ENCODE measurements at regions not wholly inside any gene's neighbourhood (a gene's known extent, or its start where the extent isn't known, plus 50 kb on each side); places are given as distances from the start of the nearest gene placed in this dataset.

- TF ChIP-seq, protein P1, sequence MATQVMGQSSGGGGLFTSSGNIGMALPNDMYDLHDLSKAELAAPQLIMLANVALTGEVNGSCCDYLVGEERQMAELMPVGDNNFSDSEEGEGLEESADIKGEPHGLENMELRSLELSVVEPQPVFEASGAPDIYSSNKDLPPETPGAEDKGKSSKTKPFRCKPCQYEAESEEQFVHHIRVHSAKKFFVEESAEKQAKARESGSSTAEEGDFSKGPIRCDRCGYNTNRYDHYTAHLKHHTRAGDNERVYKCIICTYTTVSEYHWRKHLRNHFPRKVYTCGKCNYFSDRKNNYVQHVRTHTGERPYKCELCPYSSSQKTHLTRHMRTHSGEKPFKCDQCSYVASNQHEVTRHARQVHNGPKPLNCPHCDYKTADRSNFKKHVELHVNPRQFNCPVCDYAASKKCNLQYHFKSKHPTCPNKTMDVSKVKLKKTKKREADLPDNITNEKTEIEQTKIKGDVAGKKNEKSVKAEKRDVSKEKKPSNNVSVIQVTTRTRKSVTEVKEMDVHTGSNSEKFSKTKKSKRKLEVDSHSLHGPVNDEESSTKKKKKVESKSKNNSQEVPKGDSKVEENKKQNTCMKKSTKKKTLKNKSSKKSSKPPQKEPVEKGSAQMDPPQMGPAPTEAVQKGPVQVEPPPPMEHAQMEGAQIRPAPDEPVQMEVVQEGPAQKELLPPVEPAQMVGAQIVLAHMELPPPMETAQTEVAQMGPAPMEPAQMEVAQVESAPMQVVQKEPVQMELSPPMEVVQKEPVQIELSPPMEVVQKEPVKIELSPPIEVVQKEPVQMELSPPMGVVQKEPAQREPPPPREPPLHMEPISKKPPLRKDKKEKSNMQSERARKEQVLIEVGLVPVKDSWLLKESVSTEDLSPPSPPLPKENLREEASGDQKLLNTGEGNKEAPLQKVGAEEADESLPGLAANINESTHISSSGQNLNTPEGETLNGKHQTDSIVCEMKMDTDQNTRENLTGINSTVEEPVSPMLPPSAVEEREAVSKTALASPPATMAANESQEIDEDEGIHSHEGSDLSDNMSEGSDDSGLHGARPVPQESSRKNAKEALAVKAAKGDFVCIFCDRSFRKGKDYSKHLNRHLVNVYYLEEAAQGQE (IDR thresholded peaks at IDR 0.05; ENCODE audit: insufficient read depth in 1 of 2, low read depth in 2 of 2, low read length in 2 of 2): no peak
- TF ChIP-seq FOXP2 (optimal IDR thresholded peaks at IDR 0.05; ENCODE audit: borderline replicate concordance, extremely low read depth, extremely low read length, insufficient read depth): no peak
Measured at GRCh38 chr14:86521031-86521730, 991.2 kb downstream of the FLRT2 start.

GRCh38 chr14:86518298-86518697 lies 988.4 kb downstream of the FLRT2 start:
- TF ChIP-seq POLR2AphosphoS5 (IDR thresholded peaks at IDR 0.05; ENCODE audit: low read depth, low read length): no peak
- TF ChIP-seq, protein P1 (IDR thresholded peaks at IDR 0.05; ENCODE audit: insufficient read depth in 1 of 2, low read depth in 2 of 2, low read length in 2 of 2): no peak
- TF ChIP-seq FOXP2 (optimal IDR thresholded peaks at IDR 0.05; ENCODE audit: borderline replicate concordance, extremely low read depth, extremely low read length, insufficient read depth): no peak
- no peak for TF ChIP-seq TAF1 (IDR thresholded peaks at IDR 0.05; ENCODE audit: borderline replicate concordance, insufficient read depth, low read length)
- no peak for TF ChIP-seq SIN3A (IDR thresholded peaks at IDR 0.05; ENCODE audit: borderline replicate concordance, insufficient read depth, low read length)

DNA sequence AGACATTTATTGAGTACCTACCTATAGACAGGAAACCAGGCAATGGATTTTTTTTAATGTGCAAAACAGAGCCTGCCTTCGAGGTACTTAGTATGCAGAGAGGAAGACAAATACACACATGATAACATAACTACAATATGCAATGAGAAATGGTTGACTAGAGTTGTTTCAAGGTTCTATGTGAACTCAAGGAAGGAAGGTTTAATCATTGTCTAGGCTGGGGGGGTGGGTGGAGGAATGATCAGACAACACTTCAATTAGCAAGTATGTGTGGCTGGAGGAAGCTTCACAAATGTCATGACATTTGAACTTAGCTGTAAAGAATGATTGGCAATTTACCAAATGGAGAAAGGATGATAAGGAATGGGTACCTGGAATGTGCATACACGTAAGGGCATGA lies 985.3 kb downstream of the FLRT2 start:
- TF ChIP-seq TAF1 (IDR thresholded peaks at IDR 0.05; ENCODE audit: borderline replicate concordance, insufficient read depth, low read length): no peak

DNA sequence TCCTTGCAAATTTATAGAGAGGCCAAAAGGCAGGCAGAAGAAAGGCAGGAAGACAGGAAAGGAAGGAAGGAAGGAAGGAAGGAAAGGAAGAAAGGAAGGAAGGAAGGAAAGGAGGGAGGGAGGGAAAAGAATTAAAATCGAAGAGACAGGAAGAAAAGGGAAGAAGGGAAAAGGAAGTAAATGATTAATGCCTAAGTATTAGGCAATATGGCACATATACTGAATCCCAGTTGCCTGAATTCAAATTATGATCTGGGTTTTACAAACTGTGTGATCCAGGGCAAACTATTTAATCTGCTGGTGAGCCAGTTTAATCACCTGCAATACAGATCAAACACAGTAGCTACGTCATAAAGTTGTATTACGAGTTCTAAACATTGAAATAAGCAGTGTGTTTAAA lies 983.6 kb downstream of the FLRT2 start:
- TF ChIP-seq TAF1 (IDR thresholded peaks at IDR 0.05; ENCODE audit: borderline replicate concordance, insufficient read depth, low read length): no peak
- no peak for TF ChIP-seq POLR2AphosphoS5 (IDR thresholded peaks at IDR 0.05; ENCODE audit: low read depth, low read length)
- no peak for TF ChIP-seq FOXP2 (optimal IDR thresholded peaks at IDR 0.05; ENCODE audit: borderline replicate concordance, extremely low read depth, extremely low read length, insufficient read depth)
- TF ChIP-seq, protein P1 (IDR thresholded peaks at IDR 0.05; ENCODE audit: insufficient read depth in 1 of 2, low read depth in 2 of 2, low read length in 2 of 2): no peak
- TF ChIP-seq SIN3A (IDR thresholded peaks at IDR 0.05; ENCODE audit: borderline replicate concordance, insufficient read depth, low read length): no peak

- TF ChIP-seq, protein P1 (IDR thresholded peaks at IDR 0.05; ENCODE audit: insufficient read depth in 1 of 2, low read depth in 2 of 2, low read length in 2 of 2): no peak
- TF ChIP-seq SIN3A (IDR thresholded peaks at IDR 0.05; ENCODE audit: borderline replicate concordance, insufficient read depth, low read length): no peak
- no peak for TF ChIP-seq POLR2AphosphoS5 (IDR thresholded peaks at IDR 0.05; ENCODE audit: low read depth, low read length)
- TF ChIP-seq FOXP2 (optimal IDR thresholded peaks at IDR 0.05; ENCODE audit: borderline replicate concordance, extremely low read depth, extremely low read length, insufficient read depth): no peak
- TF ChIP-seq TAF1 (IDR thresholded peaks at IDR 0.05; ENCODE audit: borderline replicate concordance, insufficient read depth, low read length): no peak
Measured at GRCh38 chr14:86513056-86513455, 983.1 kb downstream of the FLRT2 start.

All from PFSK-1 (cell line).